ENCODE measurements at regions not wholly inside any gene's neighbourhood (a gene's known extent, or its start where the extent isn't known, plus 50 kb on each side); places are given as distances from the start of the nearest gene placed in this dataset.

DNA sequence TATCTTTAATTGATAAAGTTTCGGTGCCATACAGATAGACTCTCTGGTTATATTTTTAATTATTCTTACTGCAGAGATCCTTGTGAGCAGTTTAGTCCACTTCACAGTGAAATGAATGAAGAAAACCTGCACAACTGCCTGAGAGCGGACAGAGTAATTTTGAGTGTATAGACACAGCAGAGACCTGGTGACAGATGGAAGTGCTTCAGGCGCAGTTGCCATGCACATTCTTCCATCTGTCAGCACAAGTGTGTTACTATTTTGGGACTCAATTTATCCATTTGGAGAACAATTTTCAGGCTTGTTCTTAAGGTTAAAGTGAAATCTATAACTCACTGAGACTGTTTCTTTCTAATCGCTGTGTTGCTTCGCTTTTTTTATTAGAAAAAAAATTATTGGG, 147.8 kb upstream of the SPHKAP start:
- H3K4me2 ChIP-seq (ENCODE audit: low read length), result no peak overlapping the region

DNA sequence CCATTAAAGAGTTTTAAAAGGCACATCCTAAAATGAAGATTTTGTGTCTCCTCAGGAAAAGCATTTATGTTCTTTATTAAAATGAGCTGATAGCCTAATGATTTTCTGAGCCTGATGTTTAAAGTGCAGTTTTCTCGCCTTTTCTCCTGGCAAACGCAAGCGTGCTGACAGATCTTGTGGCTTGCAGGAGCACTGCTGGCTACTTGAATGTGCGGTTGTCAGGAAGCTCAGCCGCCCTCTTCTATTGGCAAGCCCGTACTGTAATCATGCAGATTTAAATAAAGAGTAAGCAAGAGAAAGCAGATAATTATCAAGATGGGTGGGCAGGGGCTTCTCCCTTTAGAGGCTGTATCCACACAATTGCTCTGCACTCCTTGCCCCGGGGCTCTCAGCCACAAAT, 139.5 kb upstream of the SPHKAP start:
- Histone ChIP-seq H3F3A (ENCODE audit: insufficient read depth, low read length) (no peaks in the 10 kb centered on the region), H3K4me1 (ENCODE audit: insufficient read depth, low read length, severe bottlenecking) (no peaks in the 10 kb centered on the region), H3K79me2 (ENCODE audit: insufficient read depth, low read length) (no peaks in the 10 kb centered on the region), H3K36me3 (ENCODE audit: insufficient read depth, low read length) (no peaks in the 10 kb centered on the region), H3K27me3 (ENCODE audit: insufficient read depth, low read length) (no peaks in the 10 kb centered on the region), H3K9me2 (ENCODE audit: low read depth, low read length) (no peaks in the 10 kb centered on the region), H3K9me3 (ENCODE audit: low read length) (no peaks in the 10 kb centered on the region), H2AFZ (ENCODE audit: low read length) (no peak overlapping the region), H3K9ac (ENCODE audit: low read length) (no peak overlapping the region), H3K27ac (ENCODE audit: low read depth, low read length, poor library complexity, severe bottlenecking) (no peak overlapping the region), H3K4me3 (ENCODE audit: low read depth, low read length, poor library complexity, severe bottlenecking) (no peak overlapping the region), H4K20me1 (ENCODE audit: insufficient read depth, low read length) (no peaks in the 10 kb centered on the region), H3K4me2 (ENCODE audit: low read length) (no peak overlapping the region)
- TF ChIP-seq EZH2 (IDR thresholded peaks at IDR 0.05; ENCODE audit: borderline replicate concordance, low read length), result no peak
- TF ChIP-seq, protein P1, sequence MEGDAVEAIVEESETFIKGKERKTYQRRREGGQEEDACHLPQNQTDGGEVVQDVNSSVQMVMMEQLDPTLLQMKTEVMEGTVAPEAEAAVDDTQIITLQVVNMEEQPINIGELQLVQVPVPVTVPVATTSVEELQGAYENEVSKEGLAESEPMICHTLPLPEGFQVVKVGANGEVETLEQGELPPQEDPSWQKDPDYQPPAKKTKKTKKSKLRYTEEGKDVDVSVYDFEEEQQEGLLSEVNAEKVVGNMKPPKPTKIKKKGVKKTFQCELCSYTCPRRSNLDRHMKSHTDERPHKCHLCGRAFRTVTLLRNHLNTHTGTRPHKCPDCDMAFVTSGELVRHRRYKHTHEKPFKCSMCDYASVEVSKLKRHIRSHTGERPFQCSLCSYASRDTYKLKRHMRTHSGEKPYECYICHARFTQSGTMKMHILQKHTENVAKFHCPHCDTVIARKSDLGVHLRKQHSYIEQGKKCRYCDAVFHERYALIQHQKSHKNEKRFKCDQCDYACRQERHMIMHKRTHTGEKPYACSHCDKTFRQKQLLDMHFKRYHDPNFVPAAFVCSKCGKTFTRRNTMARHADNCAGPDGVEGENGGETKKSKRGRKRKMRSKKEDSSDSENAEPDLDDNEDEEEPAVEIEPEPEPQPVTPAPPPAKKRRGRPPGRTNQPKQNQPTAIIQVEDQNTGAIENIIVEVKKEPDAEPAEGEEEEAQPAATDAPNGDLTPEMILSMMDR (IDR thresholded peaks at IDR 0.05; ENCODE audit: low read length), result no peak

More for the DNA sequence above, 147.8 kb upstream of the SPHKAP start:
- Histone ChIP-seq H3K79me2 (ENCODE audit: insufficient read depth, low read length) (no peaks in the 10 kb centered on the region), H3K9me3 (ENCODE audit: low read length) (no peaks in the 10 kb centered on the region), H3K27me3 (ENCODE audit: insufficient read depth, low read length) (no peaks in the 10 kb centered on the region), H3F3A (ENCODE audit: insufficient read depth, low read length) (no peaks in the 10 kb centered on the region), H2AFZ (ENCODE audit: low read length) (no peak overlapping the region), H3K27ac (ENCODE audit: low read depth, low read length, poor library complexity, severe bottlenecking) (no peak overlapping the region), H3K4me1 (ENCODE audit: insufficient read depth, low read length, severe bottlenecking) (no peaks in the 10 kb centered on the region), H3K9me2 (ENCODE audit: low read depth, low read length) (no peaks in the 10 kb centered on the region), H3K4me3 (ENCODE audit: low read depth, low read length, poor library complexity, severe bottlenecking) (no peak overlapping the region), H3K9ac (ENCODE audit: low read length) (no peak overlapping the region), H4K20me1 (ENCODE audit: insufficient read depth, low read length) (no peaks in the 10 kb centered on the region), H3K36me3 (ENCODE audit: insufficient read depth, low read length) (no peaks in the 10 kb centered on the region)
- TF ChIP-seq EZH2 (IDR thresholded peaks at IDR 0.05; ENCODE audit: borderline replicate concordance, low read length), result no peak
- TF ChIP-seq, protein P1 (IDR thresholded peaks at IDR 0.05; ENCODE audit: low read length), result no peak

DNA sequence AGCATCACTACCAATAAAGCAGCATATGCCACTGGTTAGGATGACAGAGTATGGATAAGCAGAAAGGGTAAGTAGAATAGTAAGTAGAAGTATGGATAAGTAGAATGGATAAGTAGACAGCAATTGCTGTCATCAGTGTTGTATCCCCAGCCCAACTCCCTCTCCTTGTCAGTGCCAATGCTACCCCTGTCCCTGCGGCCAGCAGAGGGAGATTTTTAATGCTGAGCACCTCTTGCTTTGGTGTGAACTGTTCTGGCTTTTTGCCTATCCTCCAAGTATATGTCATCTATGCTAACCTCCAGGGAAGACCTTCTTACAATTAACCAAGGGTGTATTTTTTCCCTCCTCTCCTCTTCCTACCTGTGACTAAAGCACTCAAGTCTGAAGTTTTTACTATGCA, 136.7 kb upstream of the SPHKAP start:
- Histone ChIP-seq H3K9ac (ENCODE audit: low read length) (no peak overlapping the region), H3K9me2 (ENCODE audit: low read depth, low read length) (no peaks in the 10 kb centered on the region), H3K4me1 (ENCODE audit: insufficient read depth, low read length, severe bottlenecking) (no peaks in the 10 kb centered on the region), H3F3A (ENCODE audit: insufficient read depth, low read length) (no peaks in the 10 kb centered on the region), H3K27ac (ENCODE audit: low read depth, low read length, poor library complexity, severe bottlenecking) (no peak overlapping the region), H3K79me2 (ENCODE audit: insufficient read depth, low read length) (no peaks in the 10 kb centered on the region), H3K36me3 (ENCODE audit: insufficient read depth, low read length) (no peaks in the 10 kb centered on the region), H2AFZ (ENCODE audit: low read length) (no peak overlapping the region), H4K20me1 (ENCODE audit: insufficient read depth, low read length) (no peaks in the 10 kb centered on the region), H3K4me3 (ENCODE audit: low read depth, low read length, poor library complexity, severe bottlenecking) (no peak overlapping the region), H3K4me2 (ENCODE audit: low read length) (no peak overlapping the region), H3K27me3 (ENCODE audit: insufficient read depth, low read length) (no peaks in the 10 kb centered on the region), H3K9me3 (ENCODE audit: low read length) (no peaks in the 10 kb centered on the region)
- TF ChIP-seq EZH2 (IDR thresholded peaks at IDR 0.05; ENCODE audit: borderline replicate concordance, low read length), result no peak
- TF ChIP-seq, protein P1 (IDR thresholded peaks at IDR 0.05; ENCODE audit: low read length), result peak; percentile 31; the same call in 1 of the 2 replicates
